Activated CD8-positive, alpha-beta memory T cell treated with anti-CD3 and anti-CD28 coated beads, Interleukin-2, amount 50 U/mL, for 24 hours (primary cell): ENCODE measurements at regions not wholly inside any gene's neighbourhood (a gene's known extent, or its start where the extent isn't known, plus 50 kb on each side); places are given as distances from the start of the nearest gene placed in this dataset.

Source experiments
- DNase-seq: peaks from one replicate; pipeline ENCODE4 v3.0.0-alpha.2; 2020; ENCODE audit errors: extremely low read depth

DNA sequence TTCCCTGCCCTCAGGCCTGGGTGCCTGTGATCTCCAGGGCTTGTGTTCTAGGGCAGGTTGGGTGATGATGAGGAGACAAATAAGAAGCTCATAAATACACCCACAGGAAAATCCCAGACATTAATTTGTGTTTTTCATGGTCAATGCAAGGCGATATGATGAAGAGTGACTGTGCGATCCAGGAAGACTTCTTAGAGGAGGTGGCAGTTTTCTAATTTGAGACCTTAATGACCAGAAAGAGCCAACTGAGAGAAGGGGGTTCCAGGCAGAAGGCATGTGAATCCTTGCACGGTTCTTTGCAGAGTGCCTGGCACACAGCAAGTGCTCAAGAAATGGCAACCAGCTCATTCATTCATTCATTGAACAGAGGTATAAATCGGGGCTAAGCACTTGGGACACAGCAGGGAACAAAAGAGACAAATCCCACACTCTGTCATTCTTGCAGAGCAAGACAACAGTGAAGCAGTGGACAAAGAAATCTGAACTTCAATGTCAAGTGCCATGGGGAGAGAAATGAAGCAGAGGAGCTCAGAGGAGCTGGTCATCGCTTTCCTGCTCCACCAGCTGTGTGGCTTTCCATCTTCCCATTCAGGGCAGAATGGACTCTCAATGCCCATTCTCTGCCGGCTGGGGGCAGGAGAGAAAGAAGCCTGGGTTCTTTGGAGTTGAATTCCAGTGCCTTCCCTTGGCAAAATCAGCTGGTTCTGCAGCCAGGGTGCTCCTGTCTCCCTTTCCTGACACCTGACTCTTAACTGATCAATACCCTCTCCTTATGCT, 128.3 kb downstream of the AACS start:
- DNase-seq, result no peak

DNA sequence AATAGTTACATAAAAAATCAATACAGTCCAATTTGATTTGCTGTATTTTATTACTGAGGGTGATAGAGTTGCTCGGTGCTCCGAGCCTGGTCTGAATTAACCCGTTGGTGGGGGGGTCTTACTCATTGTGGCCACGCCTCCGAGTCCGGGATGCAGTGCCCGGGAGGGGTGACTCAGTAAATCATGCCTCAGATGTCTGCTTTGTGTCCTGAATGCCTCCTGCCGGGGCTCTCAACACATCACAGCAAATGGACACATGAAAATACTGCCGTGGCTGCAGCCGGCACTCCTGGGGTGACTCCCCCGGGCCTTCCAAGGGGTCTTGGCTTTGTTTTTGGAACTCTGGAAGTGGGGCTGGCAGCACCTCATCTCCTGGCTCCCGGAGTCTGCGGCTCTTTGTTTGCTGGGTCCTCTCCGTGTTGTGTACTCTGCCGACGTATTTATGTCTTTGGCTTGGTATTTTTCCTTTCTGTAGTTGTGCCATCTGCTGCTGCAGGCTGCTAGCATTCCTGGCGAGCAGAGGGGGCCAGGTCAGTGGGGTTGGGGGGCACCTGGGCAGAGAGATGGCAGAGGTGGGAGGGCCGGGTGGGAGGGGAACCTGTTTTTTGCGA, 129.0 kb downstream of the AACS start:
- DNase-seq, result no peak

DNA sequence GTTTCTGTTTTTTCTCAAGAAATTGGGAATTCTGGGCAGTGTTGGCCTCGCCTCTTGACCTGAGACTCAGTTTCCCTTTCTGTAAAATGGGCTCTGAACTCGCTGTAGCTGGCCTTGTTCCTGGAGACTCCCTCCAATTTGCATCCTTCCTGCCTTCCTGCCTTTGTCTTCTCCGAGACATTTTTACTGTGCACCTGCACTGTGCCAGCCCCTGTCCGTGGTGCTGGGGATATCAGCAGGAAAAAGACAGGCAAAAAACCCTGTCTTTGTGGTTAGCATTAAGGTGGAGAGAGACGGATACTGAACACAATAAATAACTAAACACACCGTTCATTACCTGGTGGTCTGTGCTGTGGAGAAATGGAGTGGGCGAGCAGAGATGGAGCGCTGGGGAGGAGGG, 129.8 kb downstream of the AACS start:
- no peak for DNase-seq

DNA sequence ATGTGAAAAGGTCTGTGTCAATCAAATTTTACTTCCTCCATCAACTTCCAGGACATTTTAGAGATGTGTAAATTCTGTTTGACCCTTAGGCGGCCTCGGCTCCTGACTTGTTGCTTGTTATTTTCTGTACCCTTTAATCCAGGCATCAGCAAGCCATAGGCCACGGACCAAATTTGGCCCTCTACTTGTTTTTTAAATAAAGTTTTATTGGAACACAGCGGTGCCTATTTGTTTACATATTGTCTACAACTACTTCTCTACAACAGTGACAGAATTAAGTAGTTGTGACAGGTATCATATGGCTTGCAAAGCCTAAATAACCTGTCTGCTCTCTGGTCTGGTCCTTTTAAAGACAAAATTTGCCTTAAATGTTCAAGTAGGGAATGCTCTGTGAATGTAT, 132.1 kb downstream of the AACS start:
- no peak for DNase-seq

DNA sequence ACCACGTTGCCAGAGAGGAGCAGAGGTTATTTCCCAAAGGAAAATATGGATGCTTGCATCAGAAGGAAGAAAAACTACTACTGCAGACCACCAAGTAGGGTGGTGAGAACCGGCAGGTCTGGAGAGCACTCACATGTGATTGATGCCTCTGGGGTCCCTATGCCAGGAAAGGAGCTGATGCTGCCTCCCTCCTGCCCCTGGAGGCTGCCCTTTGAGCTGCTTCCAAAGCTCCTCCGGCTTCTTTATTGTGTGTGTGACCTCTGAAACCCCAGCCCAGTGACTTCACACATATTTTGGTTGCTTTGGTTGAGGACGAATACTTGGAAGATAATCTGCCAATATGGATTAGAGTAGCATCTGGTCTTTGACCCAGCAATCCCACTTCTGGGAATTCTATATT, 133.4 kb downstream of the AACS start:
- DNase-seq, result no peak

DNA sequence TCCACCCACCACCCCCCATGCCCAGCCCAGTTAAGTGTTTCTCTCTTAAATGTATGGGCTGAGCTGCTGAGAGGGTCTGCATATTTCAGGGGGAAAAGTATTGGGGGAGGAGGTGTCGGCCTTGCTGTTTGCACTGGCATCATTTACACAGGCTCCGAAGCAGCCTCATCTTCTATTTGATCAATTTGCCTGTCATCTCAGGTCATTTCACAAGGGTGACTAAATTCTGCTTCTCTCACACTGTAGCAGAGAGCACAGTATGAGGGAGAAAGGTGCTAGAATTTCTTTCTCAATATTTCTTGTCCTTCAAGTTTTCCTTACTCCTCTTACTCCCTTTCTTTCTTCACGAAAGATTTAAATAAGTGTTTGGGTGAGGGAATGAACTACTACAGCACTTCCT, 135.9 kb downstream of the AACS start:
- no peak for DNase-seq

DNA sequence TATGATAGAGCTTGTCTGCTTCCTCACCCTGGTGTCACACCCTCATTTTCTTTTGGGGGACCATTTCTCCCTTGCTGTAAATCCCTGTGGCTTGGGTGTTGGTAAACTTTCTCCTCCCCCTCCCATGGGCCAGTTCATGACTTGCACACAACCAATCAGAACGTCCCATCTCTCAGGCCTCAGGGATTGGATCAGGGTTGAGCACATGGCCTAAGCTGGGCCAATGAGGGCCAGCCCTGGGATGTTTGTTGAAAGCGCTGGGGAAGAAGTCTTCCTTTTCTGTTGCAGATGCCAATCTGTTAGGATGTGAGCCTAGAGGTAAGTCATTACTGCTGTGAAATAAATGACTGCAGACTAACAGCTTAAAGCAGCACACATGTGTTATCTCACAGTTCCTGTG, 136.7 kb downstream of the AACS start:
- DNase-seq, result no peak

DNA sequence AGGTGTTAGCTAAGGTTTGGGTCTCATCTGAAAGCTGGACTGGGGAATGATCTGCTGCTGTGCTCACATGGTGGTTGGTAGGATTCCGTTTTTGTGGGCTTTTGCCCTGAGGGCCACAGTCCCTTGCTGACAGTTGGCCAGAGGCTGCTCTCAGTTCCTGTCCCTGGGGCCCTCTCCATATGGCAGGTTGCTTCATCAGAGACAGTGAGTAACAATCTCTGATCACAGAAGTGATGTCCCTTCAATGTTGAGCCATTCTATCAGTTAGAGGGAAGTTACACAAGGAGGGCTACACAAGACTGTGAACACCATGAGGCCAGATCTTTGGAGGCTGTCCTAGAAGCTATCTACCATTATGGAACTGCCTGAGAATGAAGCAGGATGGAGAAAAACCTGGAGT, 137.2 kb downstream of the AACS start:
- no peak for DNase-seq

DNA sequence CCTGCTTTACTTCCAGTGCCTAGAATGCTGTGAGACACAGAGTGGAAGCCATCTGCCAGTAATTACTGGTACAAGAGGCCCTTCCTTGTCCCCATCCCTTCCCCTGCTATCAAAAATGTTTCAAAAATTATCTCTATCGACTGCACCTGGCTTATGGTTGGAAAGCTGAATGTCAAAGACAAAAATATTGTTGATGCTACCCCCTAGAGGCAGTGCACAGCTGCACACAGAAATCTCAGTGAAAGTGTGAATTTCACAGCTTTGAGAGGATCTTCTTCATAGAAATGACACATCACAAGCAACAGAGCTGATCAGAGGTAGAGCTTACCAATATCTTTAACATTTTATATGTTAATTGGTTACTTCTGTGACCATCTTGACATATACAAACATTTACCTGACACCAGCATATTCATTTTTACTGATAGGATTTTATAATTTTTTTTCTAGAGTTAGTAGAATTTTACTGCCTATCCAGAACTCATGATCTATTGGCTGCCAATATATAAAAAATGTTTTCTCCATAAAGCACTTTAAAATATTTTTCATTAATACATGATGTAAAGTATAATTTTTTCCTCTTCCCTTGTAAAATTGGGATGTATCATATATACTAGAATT, 138.0 kb downstream of the AACS start:
- DNase-seq, result no peak

DNA sequence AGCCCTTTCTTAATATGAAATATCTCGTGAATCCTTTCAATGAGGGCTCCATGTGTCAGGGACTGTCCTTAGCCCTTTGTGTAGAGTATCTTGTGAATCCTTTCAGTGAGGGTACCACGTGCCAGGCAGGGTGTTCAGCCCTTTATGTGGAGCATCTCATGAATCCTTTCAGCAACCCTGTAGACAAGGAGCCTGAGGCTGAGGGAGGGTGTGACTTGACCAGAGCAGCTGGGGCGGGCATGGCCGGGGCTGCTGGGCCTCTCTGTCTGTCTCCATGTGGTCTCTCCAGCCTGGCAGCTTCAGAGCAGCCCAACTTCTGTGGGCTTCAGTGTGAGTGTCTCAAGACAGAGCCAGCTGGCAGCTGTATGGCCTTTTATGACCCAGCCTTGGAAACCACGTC, 140.2 kb downstream of the AACS start:
- DNase-seq, result no peak

- DNase-seq, result no peak
Measured at GRCh38 chr12:125206711-125207110, 141.5 kb downstream of the AACS start.

DNA sequence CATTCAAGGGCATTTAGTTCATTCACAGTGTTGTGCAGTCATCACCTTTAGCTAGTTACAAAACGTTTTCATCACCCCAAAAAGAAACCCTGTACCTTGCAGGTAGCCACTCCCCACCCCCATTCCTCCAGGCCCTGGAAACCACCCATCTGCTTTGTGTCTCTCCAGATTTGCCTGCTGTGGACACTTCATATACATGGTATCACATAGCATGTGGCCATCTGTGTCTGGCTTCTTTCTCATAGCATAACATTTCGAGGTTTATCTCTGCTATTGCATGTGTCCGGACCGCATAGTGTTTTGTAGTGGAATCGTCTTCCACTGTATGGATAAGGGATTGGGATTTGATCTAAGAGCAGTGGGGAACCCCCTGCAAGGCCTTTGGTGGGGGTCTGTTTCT, 143.1 kb downstream of the AACS start:
- DNase-seq, result no peak

GRCh38 chr12:125208942-125209341, 143.7 kb downstream of the AACS start:
- no peak for DNase-seq

- no peak for DNase-seq
Measured at GRCh38 chr12:125210104-125210755, 145.0 kb downstream of the AACS start.

DNA sequence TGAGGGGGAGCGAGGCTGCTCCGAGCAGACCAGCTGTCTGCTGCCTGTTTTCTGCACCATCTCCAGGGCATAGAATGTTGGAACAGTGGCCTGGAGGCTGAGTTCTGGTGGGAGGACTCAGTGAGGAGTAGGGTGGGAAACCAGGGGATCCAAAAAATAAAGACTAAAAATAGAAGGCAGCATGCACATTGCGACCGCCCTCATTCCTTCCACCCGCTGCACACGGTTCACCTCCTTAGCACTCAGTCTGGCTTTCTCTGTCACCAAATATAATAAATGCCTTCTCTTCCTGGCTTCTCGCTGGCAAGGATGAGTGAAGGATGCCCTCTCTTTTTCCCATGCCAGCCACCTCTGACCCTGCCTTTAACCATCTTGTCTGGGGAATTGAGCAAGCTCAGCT, 146.2 kb downstream of the AACS start:
- DNase-seq, result no peak

DNA sequence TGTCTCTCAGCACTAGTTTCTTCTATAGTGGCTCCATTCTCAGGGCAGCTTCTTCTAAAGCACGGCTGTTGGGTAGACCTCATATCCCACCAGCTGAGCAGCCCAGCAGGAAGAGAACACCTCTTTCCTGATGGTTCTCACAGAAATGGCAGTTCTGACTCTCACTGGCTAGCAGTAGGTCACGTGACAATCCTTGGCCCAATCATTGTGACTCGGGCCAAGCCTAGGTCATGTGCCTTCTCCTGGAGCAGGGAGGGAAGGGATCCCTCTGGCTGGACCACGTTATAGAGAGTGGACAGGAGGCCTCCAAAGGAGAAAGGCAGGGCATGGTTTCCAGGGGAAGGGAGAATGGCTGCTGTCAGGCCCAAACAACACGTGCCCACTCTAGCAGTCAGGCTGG, 149.1 kb downstream of the AACS start:
- no peak for DNase-seq

DNA sequence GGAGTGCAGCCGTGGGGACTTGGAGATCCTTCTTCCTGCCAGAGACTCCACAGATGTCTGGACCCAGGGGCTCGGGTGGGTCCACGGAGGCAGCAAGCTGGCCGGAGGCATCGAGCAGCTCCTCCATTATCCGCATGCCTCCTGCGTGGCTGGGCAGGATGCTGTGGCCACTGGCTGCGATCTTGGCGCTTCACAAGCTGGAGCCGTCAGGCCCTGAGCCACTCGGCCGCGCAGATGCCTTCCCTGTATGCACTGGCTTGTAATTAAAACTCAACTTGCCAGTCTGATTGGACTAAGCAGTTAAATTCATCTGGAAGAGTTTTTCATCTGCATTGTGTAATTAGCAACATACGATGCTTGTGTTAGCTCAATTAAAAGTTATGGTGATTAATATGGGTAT, 151.5 kb downstream of the AACS start:
- no peak for DNase-seq

- DNase-seq, result no peak
Measured at GRCh38 chr12:125217308-125217707, 152.1 kb downstream of the AACS start.

DNA sequence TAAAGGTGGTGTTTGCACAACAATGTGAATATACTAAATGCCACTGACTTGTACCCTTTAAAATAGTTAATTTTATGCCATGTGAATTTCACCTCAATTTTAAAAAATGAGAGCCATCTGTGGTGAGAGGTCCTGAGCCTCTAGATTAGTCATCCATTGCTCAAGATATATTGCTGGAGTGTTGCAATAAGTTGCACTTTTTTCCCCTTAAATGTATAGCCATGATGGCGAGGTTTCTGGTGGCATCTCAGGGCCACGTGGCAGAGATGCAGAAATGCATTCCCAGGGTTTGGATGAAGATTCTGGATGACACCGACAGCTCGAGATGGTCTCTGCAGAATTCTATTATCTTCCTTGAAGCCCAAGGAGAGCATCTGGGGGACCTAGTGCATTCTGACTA, 153.7 kb downstream of the AACS start:
- no peak for DNase-seq

- no peak for DNase-seq
Measured at GRCh38 chr12:125220404-125221273, 155.4 kb downstream of the AACS start.

- DNase-seq, result no peak
Measured at GRCh38 chr12:125221602-125222001, 156.4 kb downstream of the AACS start.

DNA sequence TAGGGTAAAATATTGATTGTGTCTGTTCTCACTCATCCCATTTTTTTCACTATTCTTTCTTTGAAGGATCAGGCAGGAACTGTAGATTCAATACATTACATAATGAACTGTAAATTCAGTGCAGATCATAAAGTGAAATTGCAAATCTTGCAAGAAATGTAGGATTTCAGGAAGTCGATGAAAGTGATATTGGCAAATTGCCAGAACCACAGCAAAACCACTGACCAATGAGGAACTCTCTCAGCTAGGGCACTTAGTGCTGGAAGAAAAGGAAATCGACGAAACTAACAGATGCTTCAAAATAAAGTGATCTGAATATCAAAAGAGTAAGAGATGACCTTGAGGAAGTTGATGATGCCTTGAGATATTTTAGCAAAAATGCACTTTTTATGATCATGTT, 157.6 kb downstream of the AACS start:
- no peak for DNase-seq
